Adipose tissue (tissue), 3 donors: ENCODE measurements at regions not wholly inside any gene's neighbourhood (a gene's known extent, or its start where the extent isn't known, plus 50 kb on each side); places are given as distances from the start of the nearest gene placed in this dataset.

Experiments used
- H3K27ac ChIP-seq: one replicate; pipeline ENCODE4 v1.5.1; 2013; ENCODE audit warnings: low read depth, low read length
- WGBS, 3 donors: extraction: QIAGEN DNeasy Blood & Tissue Kit; methylation state at CpG; one replicate each; pipeline ENCODE4 v1.1.7; 2013; 5-methylcytosine and 5-hydroxymethylcytosine counted together
- donor health status: healthy with polysubstance abuse.
- donor health status: Bipolar disorder and iron deficiency.
- donor health status: healthy.

- 65 to 94% (median 91%) methylated on average over 3 of the region's 3 CpGs for WGBS, 3 donors
- no peak overlapping the region for H3K27ac ChIP-seq
Observed at GRCh38 chr13:40179445-40180281, 486.8 kb downstream of the FOXO1 start.

- 91 to 100% (median 94%) methylated on average over 1 of the region's 1 CpG for WGBS, 3 donors
- no peak overlapping the region for H3K27ac ChIP-seq
Observed at GRCh38 chr13:40180776-40181175, 485.7 kb downstream of the FOXO1 start.

GRCh38 chr13:40181203-40181845, 485.1 kb downstream of the FOXO1 start:
- 57 to 92% (median 91%) methylated on average over 4 of the region's 4 CpGs for WGBS, 3 donors
- H3K27ac ChIP-seq: no peak overlapping the region

- WGBS, 3 donors: 87 to 92% (median 90%) methylated on average over 2 of the region's 2 CpGs
- H3K27ac ChIP-seq: no peak overlapping the region
Observed at GRCh38 chr13:40182591-40182990, 483.9 kb downstream of the FOXO1 start.

GRCh38 chr13:40185414-40185813, 481.0 kb downstream of the FOXO1 start:
- H3K27ac ChIP-seq: no peak overlapping the region
- 50 to 96% (median 58%) methylated on average over 2 of the region's 2 CpGs for WGBS, 3 donors

GRCh38 chr13:40186041-40186440, 480.4 kb downstream of the FOXO1 start:
- WGBS, 3 donors: 62 to 79% (median 63%) methylated on average over 3 of the region's 3 CpGs
- no peak overlapping the region for H3K27ac ChIP-seq

GRCh38 chr13:40186626-40187323, 479.7 kb downstream of the FOXO1 start:
- 81 to 88% (median 83%) methylated on average over 9 of the region's 9 CpGs for WGBS, 3 donors
- H3K27ac ChIP-seq: no peak overlapping the region

GRCh38 chr13:40187324-40187795, 479.1 kb downstream of the FOXO1 start:
- H3K27ac ChIP-seq: no peak overlapping the region
- WGBS, 3 donors: 88 to 91% (median 90%) methylated on average over 12 of the region's 12 CpGs

GRCh38 chr13:40187841-40188591, 478.4 kb downstream of the FOXO1 start:
- no peak overlapping the region for H3K27ac ChIP-seq

GRCh38 chr13:40189426-40189825, 477.0 kb downstream of the FOXO1 start:
- 89 to 92% (median 90%) methylated on average over 6 of the region's 6 CpGs for WGBS, 3 donors
- no peak overlapping the region for H3K27ac ChIP-seq

More at GRCh38 chr13:40187841-40188591, 478.4 kb downstream of the FOXO1 start:
- WGBS, 3 donors: 79 to 91% (median 83%) methylated on average over 27 of the region's 27 CpGs

- 66 to 81% (median 79%) methylated on average over 6 of the region's 6 CpGs for WGBS, 3 donors
- no peak overlapping the region for H3K27ac ChIP-seq
Observed at GRCh38 chr13:40189898-40190630, 476.4 kb downstream of the FOXO1 start.

- no peak overlapping the region for H3K27ac ChIP-seq
- WGBS, 3 donors: 19 to 35% (median 31%) methylated on average over 5 of the region's 5 CpGs
Observed at GRCh38 chr13:40190641-40191100, 475.8 kb downstream of the FOXO1 start.

GRCh38 chr13:40191186-40191980, 475.1 kb downstream of the FOXO1 start:
- no peak overlapping the region for H3K27ac ChIP-seq
- 36 to 62% (median 53%) methylated on average over 7 of the region's 7 CpGs for WGBS, 3 donors

GRCh38 chr13:40192452-40192851, 474.0 kb downstream of the FOXO1 start:
- H3K27ac ChIP-seq: peak overlapping the region; percentile 29
- 89 to 93% (median 91%) methylated on average over 5 of the region's 5 CpGs for WGBS, 3 donors

GRCh38 chr13:40192858-40193257, 473.6 kb downstream of the FOXO1 start:
- 60 to 91% (median 70%) methylated on average over 7 of the region's 7 CpGs for WGBS, 3 donors
- peak overlapping the region; percentile 29 for H3K27ac ChIP-seq

- H3K27ac ChIP-seq: no peak overlapping the region
- WGBS, 3 donors: 57 to 77% (median 62%) methylated on average over 18 of the region's 18 CpGs
Observed at GRCh38 chr13:40193286-40194223, 472.9 kb downstream of the FOXO1 start.
